Spleen (tissue), 11 donors: ENCODE measurements at regions not wholly inside any gene's neighbourhood (a gene's known extent, or its start where the extent isn't known, plus 50 kb on each side); places are given as distances from the start of the nearest gene placed in this dataset.
A peak's percentile ranks its signal among the peaks of the same experiment; 100 is the strongest.

ENCODE experiments used
- DNase-seq: peaks from one replicate; pipeline ENCODE4 v3.0.0-alpha.2; 2020
- H3K27ac ChIP-seq, 8 donors: fragments of 200-600 bp; sonication (generic) in 7 of 8; 1 replicate in 4 of 8; 2 replicates in 4 of 8; pipeline versions ENCODE4 v1.5.0 to v1.8.0; 2016 to 2021; ENCODE audit warnings: inconsistent platforms in 4 of 8, mild to moderate bottlenecking in 4 of 8, moderate library complexity in 1 of 8
- H3K27me3 ChIP-seq, 7 donors: fragments of 200-600 bp; sonication (generic) in 6 of 7; replicated peaks in 1 of 7; 1 replicate in 4 of 7; 2 replicates in 3 of 7; pipeline versions ENCODE4 v1.5.0 to v1.8.0; 2016 to 2021; ENCODE audit warnings: inconsistent platforms in 3 of 7, mild to moderate bottlenecking in 1 of 7
- H3K36me3 ChIP-seq, 6 donors: fragments of 200-600 bp; sonication (generic) in 5 of 6; 1 replicate in 4 of 6; 2 replicates in 2 of 6; pipeline versions ENCODE4 v1.5.0 to v1.8.0; 2016 to 2021; ENCODE audit warnings: inconsistent platforms in 2 of 6
- H3K4me1 ChIP-seq, 6 donors: fragments of 200-600 bp; sonication (generic) in 5 of 6; 1 replicate in 3 of 6; 2 replicates in 3 of 6; pipeline versions ENCODE4 v1.5.0 to v1.8.0; 2016 to 2021; ENCODE audit warnings: inconsistent platforms in 3 of 6
- H3K4me3 ChIP-seq, 8 donors: fragments of 200-600 bp; sonication (generic) in 7 of 8; 1 replicate in 4 of 8; 2 replicates in 4 of 8; pipeline versions ENCODE4 v1.5.0 to v1.8.0; 2016 to 2021; ENCODE audit warnings: inconsistent platforms in 4 of 8, mild to moderate bottlenecking in 4 of 8, moderate library complexity in 2 of 8
- H3K9me3 ChIP-seq, 8 donors: fragments of 200-600 bp; sonication (generic) in 7 of 8; 1 replicate in 4 of 8; 2 replicates in 4 of 8; pipeline versions ENCODE4 v1.5.0 to v1.8.0; 2016 to 2021; ENCODE audit warnings: inconsistent platforms in 4 of 8
- POLR2A ChIP-seq, 3 donors: fragments of 450-650 bp; IDR thresholded peaks; one replicate each; pipeline ENCODE4 v1.5.1; 2017; ENCODE audit warnings: antibody characterized with exemption in 3 of 3, mild to moderate bottlenecking in 1 of 3
- POLR2AphosphoS5 ChIP-seq, 3 donors: sonication (generic); formaldehyde crosslinking; IDR thresholded peaks; one replicate each; pipeline ENCODE4 v1.5.1; 2017; ENCODE audit warnings: antibody characterized with exemption in 3 of 3
- WGBS, 5 donors: extraction: QIAGEN DNeasy Blood & Tissue Kit in 3 of 5; methylation state at CpG; one replicate each; pipeline versions ENCODE4 v1.1.5 to v1.1.7; 2013 to 2018; 5-methylcytosine and 5-hydroxymethylcytosine counted together
- intact Hi-C: fragments of 100-400 bp; cut with DNase I; formaldehyde crosslinking; loops from one replicate; pipeline ENCODE4 v1.15.0; 2023; ENCODE audit warnings: low total_unique reads
- TF ChIP-seq, protein P1 (sequence below), 11 experiments: fragments of 200-600 bp in 7 of 11; fragments of 450-650 bp in 4 of 11; sonication (generic) in 4 of 11; IDR thresholded peaks in 8 of 11; conservative IDR thresholded peaks in 3 of 11; 1 replicate in 7 of 11; 2 replicates in 4 of 11; pipeline versions ENCODE4 v1.4.0 to v1.8.0; 2016 to 2021; ENCODE audit warnings: antibody characterized with exemption in 11 of 11, inconsistent platforms in 4 of 11, mild to moderate bottlenecking in 1 of 11
- donor health status: healthy with polysubstance abuse.
- donor health status: DM: no; HTN: no; CAD: no; lungs with moderate emphysema.
- donor health status: DM: no; HTN: no; CAD: no.
- donor health status: Bipolar disorder and iron deficiency.
- donor health status: healthy.
- donor health status: DM: no; HTN: no; CAD: no.
- donor health status: DM: yes; HTN: yes; CAD: no.

DNA sequence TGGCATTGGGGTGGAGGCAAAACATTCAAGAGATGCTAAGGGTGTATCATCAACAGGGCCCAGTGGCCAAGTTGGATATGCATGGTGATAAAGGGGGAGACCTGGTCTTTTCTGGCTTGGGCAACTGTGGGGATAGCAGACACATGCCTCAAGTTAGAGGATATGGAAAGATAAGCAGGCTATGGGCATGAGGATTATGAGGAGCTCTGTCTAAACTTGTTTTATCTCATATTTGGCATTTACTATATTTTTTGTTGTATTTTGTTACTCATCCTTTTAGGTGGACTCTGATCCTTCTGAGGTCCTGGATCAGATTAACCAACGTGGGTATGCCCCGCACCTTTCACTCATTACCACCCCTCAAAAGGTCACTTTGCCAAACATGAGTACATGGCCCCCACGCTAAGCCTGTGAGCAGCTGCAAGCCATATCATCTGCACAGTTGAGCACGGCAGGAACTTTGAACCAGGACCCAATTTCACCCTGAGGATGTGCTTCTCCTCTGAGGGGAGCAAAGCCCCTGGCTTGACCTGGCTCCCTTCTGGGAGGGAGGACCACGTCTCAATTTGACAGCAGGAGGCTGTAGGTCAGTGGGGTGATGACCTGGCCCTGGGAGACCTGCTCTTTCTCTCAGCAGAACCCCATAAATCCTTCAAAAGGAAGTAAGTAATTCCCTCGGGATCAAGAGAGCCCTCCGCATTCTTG, 71.1 kb upstream of the CD180 start:
- intact Hi-C loops, result no loop called here
- peak overlapping the region in 6 of 8 donors; percentile 3 to 73 (median 68) for H3K27ac ChIP-seq
- H3K4me3 ChIP-seq, result no peak overlapping the region
- no peaks in the 10 kb centered on the region for H3K36me3 ChIP-seq
- WGBS, 5 donors, result 56 to 76% (median 68%) methylated on average over 7 of the region's 7 CpGs
- TF ChIP-seq POLR2AphosphoS5 (IDR thresholded peaks at IDR 0.05) (peak in 1 of 3 donors; percentile 48), POLR2A (IDR thresholded peaks at IDR 0.05) (no peak)
- TF ChIP-seq, protein P1, sequence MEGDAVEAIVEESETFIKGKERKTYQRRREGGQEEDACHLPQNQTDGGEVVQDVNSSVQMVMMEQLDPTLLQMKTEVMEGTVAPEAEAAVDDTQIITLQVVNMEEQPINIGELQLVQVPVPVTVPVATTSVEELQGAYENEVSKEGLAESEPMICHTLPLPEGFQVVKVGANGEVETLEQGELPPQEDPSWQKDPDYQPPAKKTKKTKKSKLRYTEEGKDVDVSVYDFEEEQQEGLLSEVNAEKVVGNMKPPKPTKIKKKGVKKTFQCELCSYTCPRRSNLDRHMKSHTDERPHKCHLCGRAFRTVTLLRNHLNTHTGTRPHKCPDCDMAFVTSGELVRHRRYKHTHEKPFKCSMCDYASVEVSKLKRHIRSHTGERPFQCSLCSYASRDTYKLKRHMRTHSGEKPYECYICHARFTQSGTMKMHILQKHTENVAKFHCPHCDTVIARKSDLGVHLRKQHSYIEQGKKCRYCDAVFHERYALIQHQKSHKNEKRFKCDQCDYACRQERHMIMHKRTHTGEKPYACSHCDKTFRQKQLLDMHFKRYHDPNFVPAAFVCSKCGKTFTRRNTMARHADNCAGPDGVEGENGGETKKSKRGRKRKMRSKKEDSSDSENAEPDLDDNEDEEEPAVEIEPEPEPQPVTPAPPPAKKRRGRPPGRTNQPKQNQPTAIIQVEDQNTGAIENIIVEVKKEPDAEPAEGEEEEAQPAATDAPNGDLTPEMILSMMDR (IDR thresholded peaks at IDR 0.05 in 8 of 11, conservative IDR thresholded peaks at IDR 0.05 in 3 of 11), result no peak
- H3K4me1 ChIP-seq, result peaks cover 0 to 6% (median 1%) of the 10 kb centered on the region in 6 donors
- no peaks in the 10 kb centered on the region for H3K27me3 ChIP-seq
- H3K9me3 ChIP-seq, result peaks cover 0 to 7% (median 0%) of the 10 kb centered on the region in 8 donors
- no peak for DNase-seq

DNA sequence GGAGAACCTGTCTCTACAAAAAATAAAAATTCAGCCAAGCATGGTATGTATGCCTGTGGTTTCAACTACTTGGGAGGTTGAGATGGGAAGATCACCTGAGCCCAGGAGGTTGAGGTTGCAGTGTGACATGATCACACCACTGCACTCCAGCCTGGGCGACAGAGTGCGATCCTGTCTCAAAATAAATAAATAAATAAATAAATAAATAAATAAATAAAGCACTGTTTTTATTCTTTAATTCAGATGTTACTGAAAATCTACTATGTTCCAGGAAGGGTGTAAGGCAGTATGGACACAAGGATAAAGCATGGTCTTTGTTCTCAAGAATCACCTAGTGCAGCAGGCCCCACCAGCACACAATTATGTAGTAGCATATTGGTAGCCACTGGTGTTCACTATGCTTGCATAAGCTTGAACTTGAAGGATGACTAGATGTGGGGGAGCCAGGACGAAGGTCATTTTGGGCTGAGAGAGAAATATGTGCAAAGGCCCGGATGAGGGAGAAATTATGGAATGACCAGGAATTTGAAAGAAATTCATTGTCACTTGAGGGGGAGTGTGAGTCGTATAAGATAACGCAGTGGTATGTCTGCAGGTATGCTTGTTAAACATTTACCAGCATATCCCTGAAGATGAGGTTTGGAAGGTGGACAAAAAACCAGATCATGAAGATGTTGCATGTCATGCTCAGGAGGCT, 70.2 kb upstream of the CD180 start:
- H3K27ac ChIP-seq, result peak overlapping the region in 5 of 8 donors; percentile 23 to 73 (median 71)
- no peaks in the 10 kb centered on the region for H3K36me3 ChIP-seq
- peaks cover 0 to 6% (median 1%) of the 10 kb centered on the region in 6 donors for H3K4me1 ChIP-seq
- no peaks in the 10 kb centered on the region for H3K27me3 ChIP-seq
- TF ChIP-seq POLR2AphosphoS5 (IDR thresholded peaks at IDR 0.05), result no peak
- no peak for TF ChIP-seq POLR2A (IDR thresholded peaks at IDR 0.05)
- TF ChIP-seq, protein P1 (IDR thresholded peaks at IDR 0.05 in 8 of 11, conservative IDR thresholded peaks at IDR 0.05 in 3 of 11), result no peak
- WGBS, 5 donors, result 91 to 98% (median 95%) methylated on average over 6 of the region's 6 CpGs
- DNase-seq, result no peak
- H3K4me3 ChIP-seq, result no peak overlapping the region
- intact Hi-C loops, result no loop called here
- H3K9me3 ChIP-seq, result peaks cover 0 to 7% (median 0%) of the 10 kb centered on the region in 8 donors

DNA sequence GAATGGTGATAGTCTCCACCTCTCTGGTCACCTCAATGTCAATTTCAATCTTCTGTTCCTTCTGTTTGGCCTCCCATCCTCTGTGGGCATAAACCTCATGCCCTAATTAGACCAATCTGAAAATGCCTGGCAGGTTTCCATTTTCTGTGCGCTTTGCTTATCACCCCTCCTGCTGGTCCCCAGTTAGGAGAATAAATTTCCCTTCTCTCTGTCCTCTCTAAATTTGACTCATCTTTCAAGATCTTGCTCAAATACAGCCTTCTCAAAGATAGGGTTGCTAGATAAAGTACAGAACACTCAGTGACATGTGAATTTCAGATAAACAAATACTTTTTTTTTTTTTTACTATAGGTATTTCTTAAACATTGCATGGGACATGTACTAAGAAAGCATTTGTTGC, 69.4 kb upstream of the CD180 start:
- Histone ChIP-seq H3K4me3 (no peak overlapping the region), H3K4me1 (peaks cover 0 to 6% (median 1%) of the 10 kb centered on the region in 6 donors), H3K36me3 (no peaks in the 10 kb centered on the region), H3K9me3 (peaks cover 0 to 6% (median 0%) of the 10 kb centered on the region in 8 donors), H3K27ac (peak overlapping the region in 1 of 8 donors; percentile 73), H3K27me3 (no peaks in the 10 kb centered on the region)
- no peak for DNase-seq
- 76 to 97% (median 92%) methylated on average over 1 of the region's 1 CpG for WGBS, 5 donors
- TF ChIP-seq POLR2A (IDR thresholded peaks at IDR 0.05) (no peak), POLR2AphosphoS5 (IDR thresholded peaks at IDR 0.05) (no peak)
- TF ChIP-seq, protein P1 (IDR thresholded peaks at IDR 0.05 in 8 of 11, conservative IDR thresholded peaks at IDR 0.05 in 3 of 11), result no peak
- intact Hi-C loops, result no loop called here
